ENCODE measurements at regions not wholly inside any gene's neighbourhood (a gene's known extent, or its start where the extent isn't known, plus 50 kb on each side); places are given as distances from the start of the nearest gene placed in this dataset.

- Mint-ChIP-seq H3K36me3 (ENCODE audit: low read depth) (no peaks in the 10 kb centered on the region), H3K9me3 (peaks cover 9% of the 10 kb centered on the region), H3K27ac (no peak overlapping the region), H3K27me3 (ENCODE audit: low read depth) (no peaks in the 10 kb centered on the region), H3K4me3 (no peak overlapping the region), H3K4me1 (no peaks in the 10 kb centered on the region)
- no peak for TF ChIP-seq CTCF (IDR thresholded peaks at IDR 0.05; ENCODE audit: unreplicated experiment in 3 of 3)
These were observed 1020.0 kb upstream of the SLC10A2 start for GRCh38 chr13:104086210-104086609.

DNA sequence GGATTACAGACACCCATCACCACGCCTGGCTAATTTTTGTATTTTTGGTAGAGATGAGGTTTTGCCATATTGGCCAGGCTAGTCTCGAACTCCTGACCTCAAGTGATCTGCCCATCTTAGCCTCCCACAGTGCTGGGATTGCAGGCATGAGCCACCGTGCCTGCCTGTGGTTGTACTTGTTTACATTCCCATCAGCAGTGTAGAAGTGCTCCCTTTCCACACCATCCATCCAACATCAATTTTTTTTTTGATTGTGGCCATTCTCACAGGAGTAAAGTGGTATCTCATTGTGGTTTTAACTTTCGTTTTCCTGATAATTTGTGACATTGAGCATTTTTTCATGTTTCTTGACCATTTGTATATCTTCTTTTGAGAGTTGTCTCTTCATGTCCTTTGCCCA, 1019.4 kb upstream of the SLC10A2 start:
- H3K4me1 Mint-ChIP-seq: no peaks in the 10 kb centered on the region
- H3K27ac Mint-ChIP-seq: no peak overlapping the region
- TF ChIP-seq CTCF (IDR thresholded peaks at IDR 0.05; ENCODE audit: unreplicated experiment in 3 of 3): no peak
- H3K4me3 Mint-ChIP-seq: no peak overlapping the region
- peaks cover 9% of the 10 kb centered on the region for H3K9me3 Mint-ChIP-seq
- H3K36me3 Mint-ChIP-seq (ENCODE audit: low read depth): no peaks in the 10 kb centered on the region
- no peaks in the 10 kb centered on the region for H3K27me3 Mint-ChIP-seq (ENCODE audit: low read depth)

- H3K27ac Mint-ChIP-seq: no peak overlapping the region
- no peaks in the 10 kb centered on the region for H3K36me3 Mint-ChIP-seq (ENCODE audit: low read depth)
- peaks cover 7% of the 10 kb centered on the region for H3K9me3 Mint-ChIP-seq
- no peaks in the 10 kb centered on the region for H3K4me1 Mint-ChIP-seq
- H3K4me3 Mint-ChIP-seq: no peak overlapping the region
- no peaks in the 10 kb centered on the region for H3K27me3 Mint-ChIP-seq (ENCODE audit: low read depth)
- TF ChIP-seq CTCF (IDR thresholded peaks at IDR 0.05; ENCODE audit: unreplicated experiment in 3 of 3): no peak
These were observed 1008.1 kb upstream of the SLC10A2 start for GRCh38 chr13:104074326-104074725.

DNA sequence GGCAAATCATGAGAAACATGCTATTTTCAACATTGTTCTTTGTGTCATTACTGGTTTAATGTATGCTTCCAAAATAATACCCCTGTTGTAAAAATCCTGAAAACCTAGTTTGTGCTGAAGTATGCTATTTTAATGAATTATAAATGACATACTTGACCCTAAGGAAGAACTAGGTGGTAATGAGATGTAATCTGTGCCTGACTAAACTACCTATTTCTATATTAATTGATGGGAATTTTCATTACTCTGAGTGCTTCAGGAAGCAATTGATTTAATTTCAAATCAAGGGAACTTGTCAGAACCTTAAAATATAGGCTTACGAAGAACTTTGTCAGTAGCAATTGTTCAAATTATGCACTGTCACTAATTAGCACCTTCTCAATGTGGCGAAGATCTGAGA, 1005.6 kb upstream of the SLC10A2 start:
- Mint-ChIP-seq H3K4me3 (no peak overlapping the region), H3K27me3 (ENCODE audit: low read depth) (no peaks in the 10 kb centered on the region), H3K9me3 (no peaks in the 10 kb centered on the region), H3K4me1 (no peaks in the 10 kb centered on the region), H3K36me3 (ENCODE audit: low read depth) (no peaks in the 10 kb centered on the region), H3K27ac (no peak overlapping the region)
- TF ChIP-seq CTCF (IDR thresholded peaks at IDR 0.05; ENCODE audit: unreplicated experiment in 3 of 3): no peak

- Mint-ChIP-seq H3K4me3 (no peak overlapping the region), H3K27ac (no peak overlapping the region), H3K27me3 (ENCODE audit: low read depth) (no peaks in the 10 kb centered on the region), H3K4me1 (no peaks in the 10 kb centered on the region), H3K9me3 (no peaks in the 10 kb centered on the region), H3K36me3 (ENCODE audit: low read depth) (no peaks in the 10 kb centered on the region)
- no peak for TF ChIP-seq CTCF (IDR thresholded peaks at IDR 0.05; ENCODE audit: unreplicated experiment in 3 of 3)
These were observed 999.1 kb upstream of the SLC10A2 start for GRCh38 chr13:104065328-104065727.

DNA sequence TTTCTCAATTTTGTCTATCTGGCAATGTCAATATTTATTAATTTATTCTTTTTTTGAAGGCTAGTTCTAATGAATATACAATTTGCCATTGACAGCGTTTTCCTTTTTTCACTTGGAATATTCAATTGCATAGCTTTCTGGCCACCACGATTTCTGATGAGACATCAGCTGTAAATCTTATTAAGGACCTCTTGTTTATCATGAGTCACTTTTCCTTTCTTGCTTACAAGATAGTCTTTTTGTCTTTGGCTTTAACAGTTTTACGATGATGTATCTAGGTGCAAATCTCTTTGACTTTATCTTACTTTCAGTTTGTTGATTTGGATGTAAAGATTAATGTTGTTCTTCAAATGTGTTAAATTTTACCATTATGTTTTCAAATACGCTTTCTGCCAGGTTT, 991.6 kb upstream of the SLC10A2 start:
- H3K4me3 Mint-ChIP-seq: no peak overlapping the region
- no peak overlapping the region for H3K27ac Mint-ChIP-seq
- no peaks in the 10 kb centered on the region for H3K4me1 Mint-ChIP-seq
- H3K27me3 Mint-ChIP-seq (ENCODE audit: low read depth): no peaks in the 10 kb centered on the region
- TF ChIP-seq CTCF (IDR thresholded peaks at IDR 0.05; ENCODE audit: unreplicated experiment in 3 of 3): no peak
- no peaks in the 10 kb centered on the region for H3K9me3 Mint-ChIP-seq
- no peaks in the 10 kb centered on the region for H3K36me3 Mint-ChIP-seq (ENCODE audit: low read depth)
